Peyer's patch (tissue), 4 donors: ENCODE measurements at regions not wholly inside any gene's neighbourhood (a gene's known extent, or its start where the extent isn't known, plus 50 kb on each side); places are given as distances from the start of the nearest gene placed in this dataset.

ENCODE experiments used
- CTCF ChIP-seq, 6 experiments: fragments of 450-650 bp in 4 of 6; fragments of 200-600 bp in 2 of 6; sonication (generic) in 1 of 6; IDR thresholded peaks; one replicate each; pipeline ENCODE4 v1.5.1; 2017 to 2019; ENCODE audit warnings: antibody characterized with exemption in 6 of 6, mild to moderate bottlenecking in 3 of 6, moderate library complexity in 1 of 6
- POLR2A ChIP-seq, 2 donors: fragments of 450-650 bp; IDR thresholded peaks; one replicate each; pipeline ENCODE4 v1.5.1; 2017; ENCODE audit warnings: antibody characterized with exemption in 2 of 2, mild to moderate bottlenecking in 2 of 2, moderate library complexity in 2 of 2

- TF ChIP-seq CTCF (IDR thresholded peaks at IDR 0.05), result no peak
- no peak for TF ChIP-seq POLR2A (IDR thresholded peaks at IDR 0.05)
Measured at GRCh38 chr2:204195498-204195897, 258.9 kb downstream of the ICOS start.
